ENCODE measurements at regions not wholly inside any gene's neighbourhood (a gene's known extent, or its start where the extent isn't known, plus 50 kb on each side); places are given as distances from the start of the nearest gene placed in this dataset.
"Not testable (repeated sequence)": the region's sequence is repeated elsewhere in the genome, so short reads cannot be mapped to it uniquely, and the experiment has no call there.

DNA sequence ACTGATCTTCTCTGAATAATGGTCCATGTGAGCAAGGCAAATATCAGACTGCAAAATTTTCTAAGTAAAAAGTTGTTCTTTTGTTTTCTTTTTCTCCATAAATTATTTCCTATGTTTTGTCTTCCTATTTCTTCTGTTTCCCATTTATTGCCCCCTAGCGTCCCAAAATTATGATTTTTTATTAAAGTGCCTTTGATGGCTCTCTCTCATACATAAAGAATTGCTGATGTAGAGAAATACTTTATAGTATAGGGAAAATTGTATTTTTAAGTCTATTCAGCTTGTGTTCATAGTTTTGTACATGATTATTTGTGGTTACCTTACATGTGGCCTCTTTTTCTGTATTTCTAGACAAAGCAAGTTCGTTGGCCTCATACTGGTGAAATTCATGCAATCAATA lies 1031.2 kb downstream of the EFNA5 start:
- Histone ChIP-seq H3K27me3 (no peaks in the 10 kb centered on the region), H3K9me3 (no peaks in the 10 kb centered on the region), H3K36me3 (no peaks in the 10 kb centered on the region), H3K4me1 (no peaks in the 10 kb centered on the region), H3K4me3 (no peak overlapping the region), H3K27ac (no peak overlapping the region)
- no peak for DNase-seq (ENCODE audit: low spot score)
- TF ChIP-seq, protein P1, sequence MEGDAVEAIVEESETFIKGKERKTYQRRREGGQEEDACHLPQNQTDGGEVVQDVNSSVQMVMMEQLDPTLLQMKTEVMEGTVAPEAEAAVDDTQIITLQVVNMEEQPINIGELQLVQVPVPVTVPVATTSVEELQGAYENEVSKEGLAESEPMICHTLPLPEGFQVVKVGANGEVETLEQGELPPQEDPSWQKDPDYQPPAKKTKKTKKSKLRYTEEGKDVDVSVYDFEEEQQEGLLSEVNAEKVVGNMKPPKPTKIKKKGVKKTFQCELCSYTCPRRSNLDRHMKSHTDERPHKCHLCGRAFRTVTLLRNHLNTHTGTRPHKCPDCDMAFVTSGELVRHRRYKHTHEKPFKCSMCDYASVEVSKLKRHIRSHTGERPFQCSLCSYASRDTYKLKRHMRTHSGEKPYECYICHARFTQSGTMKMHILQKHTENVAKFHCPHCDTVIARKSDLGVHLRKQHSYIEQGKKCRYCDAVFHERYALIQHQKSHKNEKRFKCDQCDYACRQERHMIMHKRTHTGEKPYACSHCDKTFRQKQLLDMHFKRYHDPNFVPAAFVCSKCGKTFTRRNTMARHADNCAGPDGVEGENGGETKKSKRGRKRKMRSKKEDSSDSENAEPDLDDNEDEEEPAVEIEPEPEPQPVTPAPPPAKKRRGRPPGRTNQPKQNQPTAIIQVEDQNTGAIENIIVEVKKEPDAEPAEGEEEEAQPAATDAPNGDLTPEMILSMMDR (IDR thresholded peaks at IDR 0.05) = no peak

- no peak for DNase-seq (ENCODE audit: low spot score)
- Histone ChIP-seq H3K4me1 (no peaks in the 10 kb centered on the region), H3K36me3 (no peaks in the 10 kb centered on the region), H3K27ac (no peak overlapping the region), H3K9me3 (no peaks in the 10 kb centered on the region), H3K4me3 (no peak overlapping the region), H3K27me3 (no peaks in the 10 kb centered on the region)
- TF ChIP-seq, protein P1 (IDR thresholded peaks at IDR 0.05) = no peak
Observed at GRCh38 chr5:106637275-106637674, 1033.5 kb downstream of the EFNA5 start.

DNA sequence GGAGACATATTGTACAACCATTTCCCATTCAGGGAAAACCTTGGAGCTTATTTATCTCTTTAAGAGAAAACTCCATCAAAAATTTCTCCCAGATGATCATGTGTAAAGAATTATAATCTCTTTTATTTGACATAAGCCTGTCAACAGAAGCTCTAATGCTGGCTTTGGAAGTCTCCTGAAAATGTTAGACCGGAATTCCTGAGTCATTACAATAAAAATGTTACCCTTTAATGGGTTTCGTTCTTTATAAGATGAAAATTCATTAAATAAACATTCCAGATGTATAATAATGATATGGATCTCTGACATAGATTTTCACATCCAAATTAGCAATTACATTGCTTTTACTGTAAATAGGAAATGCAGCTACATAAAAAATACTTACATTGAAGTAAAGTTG lies 1036.4 kb downstream of the EFNA5 start:
- no peaks in the 10 kb centered on the region for H3K27me3 ChIP-seq
- no peak overlapping the region for H3K4me3 ChIP-seq
- no peaks in the 10 kb centered on the region for H3K4me1 ChIP-seq
- H3K36me3 ChIP-seq = no peaks in the 10 kb centered on the region
- TF ChIP-seq, protein P1 (IDR thresholded peaks at IDR 0.05) = no peak
- no peak overlapping the region for H3K27ac ChIP-seq
- no peak for DNase-seq (ENCODE audit: low spot score)
- no peaks in the 10 kb centered on the region for H3K9me3 ChIP-seq

DNA sequence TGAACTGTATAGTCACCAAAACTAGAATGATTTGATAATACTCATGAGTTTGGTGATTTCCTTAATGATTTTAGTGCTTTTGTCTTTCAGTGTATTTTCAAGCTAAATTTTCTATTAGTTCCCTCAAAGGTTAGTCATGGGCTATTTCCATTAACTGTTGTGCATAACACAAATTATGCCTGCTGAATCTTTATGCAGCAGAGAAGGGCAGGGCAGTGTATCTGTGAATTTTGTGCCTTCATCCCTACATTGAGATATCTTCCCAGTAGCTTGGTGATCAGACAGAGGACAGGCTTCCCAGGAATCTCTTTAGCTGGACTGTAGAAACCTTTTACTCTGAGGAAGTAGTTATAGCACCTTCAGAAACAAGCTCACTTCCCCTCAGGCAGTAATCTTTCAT lies 1036.9 kb downstream of the EFNA5 start:
- H3K27ac ChIP-seq = no peak overlapping the region
- no peaks in the 10 kb centered on the region for H3K27me3 ChIP-seq
- H3K4me1 ChIP-seq = no peaks in the 10 kb centered on the region
- DNase-seq (ENCODE audit: low spot score) = no peak
- no peaks in the 10 kb centered on the region for H3K36me3 ChIP-seq
- TF ChIP-seq, protein P1 (IDR thresholded peaks at IDR 0.05) = no peak
- no peaks in the 10 kb centered on the region for H3K9me3 ChIP-seq
- H3K4me3 ChIP-seq = no peak overlapping the region

- not testable (repeated sequence) for DNase-seq (ENCODE audit: low spot score); H3K27ac ChIP-seq; H3K4me1 ChIP-seq; H3K27me3 ChIP-seq; H3K36me3 ChIP-seq; H3K4me3 ChIP-seq; H3K9me3 ChIP-seq
Observed at GRCh38 chr5:106628456-106628855, 1042.3 kb downstream of the EFNA5 start.

DNA sequence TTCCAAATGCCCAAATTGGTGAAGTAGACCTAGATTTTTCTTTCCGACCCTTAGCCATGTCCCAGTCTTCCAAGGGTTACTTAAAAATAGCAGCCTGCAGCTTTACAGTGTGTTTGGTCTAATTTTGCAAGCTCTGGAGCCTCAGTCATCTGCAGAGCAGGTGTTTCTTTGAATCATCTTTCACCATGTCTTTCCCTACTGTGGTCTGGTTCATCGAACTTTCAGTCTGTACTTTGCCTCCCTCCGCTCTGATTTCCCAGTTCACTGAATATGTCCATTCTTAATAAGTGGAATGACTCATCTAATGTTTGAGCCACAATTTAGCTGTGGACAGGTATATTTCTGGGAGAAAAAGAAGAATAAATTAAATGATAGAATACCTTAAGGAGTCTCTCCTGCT lies 1060.7 kb downstream of the EFNA5 start:
- no peaks in the 10 kb centered on the region for H3K36me3 ChIP-seq
- no peak overlapping the region for H3K4me3 ChIP-seq
- no peaks in the 10 kb centered on the region for H3K9me3 ChIP-seq
- no peak for DNase-seq (ENCODE audit: low spot score)
- H3K27ac ChIP-seq = no peak overlapping the region
- H3K4me1 ChIP-seq = no peaks in the 10 kb centered on the region
- no peaks in the 10 kb centered on the region for H3K27me3 ChIP-seq
- TF ChIP-seq, protein P1 (IDR thresholded peaks at IDR 0.05) = no peak
